Astrocyte (in vitro differentiated cells and primary cell): ENCODE measurements at regions not wholly inside any gene's neighbourhood (a gene's known extent, or its start where the extent isn't known, plus 50 kb on each side); places are given as distances from the start of the nearest gene placed in this dataset.

Experiments
- DNase-seq: peaks from one replicate; pipeline ENCODE4 v3.0.0-alpha.2; 2010; ENCODE audit warnings: low read depth
- FAIRE-seq: peaks from 2 replicates; lab custom pipeline; 2011; peaks lifted over from hg19 to GRCh38; lab: Jason Lieb, UNC
- H2AFZ ChIP-seq: 2 replicates; pipeline ENCODE4 v1.6.0; 2012; ENCODE audit warnings: low read depth, low read length, inconsistent platforms
- H3K27ac ChIP-seq: 2 replicates; pipeline ENCODE4 v1.5.1; 2011; ENCODE audit warnings: low read depth, low read length, inconsistent platforms
- H3K27me3 ChIP-seq: 2 replicates; pipeline ENCODE4 v1.6.0; 2011; ENCODE audit warnings: low read length, inconsistent platforms; ENCODE audit not compliant: insufficient read depth
- H3K36me3 ChIP-seq: 2 replicates; pipeline ENCODE4 v1.5.1; 2011; ENCODE audit warnings: low read length, inconsistent platforms; ENCODE audit not compliant: insufficient read depth
- H3K4me1 ChIP-seq: 2 replicates; pipeline ENCODE4 v1.5.1; 2011; ENCODE audit warnings: low read length, inconsistent platforms; ENCODE audit not compliant: insufficient read depth
- H3K4me2 ChIP-seq: 2 replicates; pipeline ENCODE4 v1.6.0; 2012; ENCODE audit warnings: low read length, inconsistent platforms
- H3K4me3 ChIP-seq: 2 replicates; pipeline ENCODE4 v1.5.1; 2011; ENCODE audit warnings: low read depth, mild to moderate bottlenecking, low read length, inconsistent platforms; ENCODE audit not compliant: insufficient read depth
- H3K79me2 ChIP-seq: 2 replicates; pipeline ENCODE4 v1.6.0; 2012; ENCODE audit warnings: mild to moderate bottlenecking, low read length, inconsistent platforms; ENCODE audit not compliant: insufficient read depth
- H3K9ac ChIP-seq: 2 replicates; pipeline ENCODE4 v1.6.0; 2012; ENCODE audit warnings: mild to moderate bottlenecking, low read length, inconsistent platforms
- H3K9me3 ChIP-seq: 2 replicates; pipeline ENCODE4 v1.5.1; 2012; ENCODE audit warnings: low read depth, mild to moderate bottlenecking, low read length, inconsistent platforms; ENCODE audit not compliant: insufficient read depth
- H4K20me1 ChIP-seq: 2 replicates; pipeline ENCODE4 v1.6.0; 2012; ENCODE audit warnings: low read length, inconsistent platforms; ENCODE audit not compliant: insufficient read depth
- H3K27ac Mint-ChIP-seq: one replicate; pipeline ENCODE4 v1.8.0; 2021; ENCODE audit warnings: mild to moderate bottlenecking, mixed read lengths; ENCODE audit not compliant: unreplicated experiment
- H3K27me3 Mint-ChIP-seq: one replicate; pipeline ENCODE4 v1.8.0; 2021; ENCODE audit warnings: low read depth, mixed read lengths; ENCODE audit not compliant: unreplicated experiment
- H3K36me3 Mint-ChIP-seq: one replicate; pipeline ENCODE4 v1.8.0; 2021; ENCODE audit warnings: low read depth, mixed read lengths; ENCODE audit not compliant: unreplicated experiment
- H3K4me1 Mint-ChIP-seq: one replicate; pipeline ENCODE4 v1.8.0; 2021; ENCODE audit warnings: low read depth, mixed read lengths; ENCODE audit not compliant: unreplicated experiment
- H3K4me3 Mint-ChIP-seq: one replicate; pipeline ENCODE4 v1.8.0; 2021; ENCODE audit warnings: mild to moderate bottlenecking, moderate library complexity, mixed read lengths; ENCODE audit not compliant: unreplicated experiment
- H3K9me3 Mint-ChIP-seq: one replicate; pipeline ENCODE4 v1.8.0; 2021; ENCODE audit warnings: mild to moderate bottlenecking, mixed read lengths; ENCODE audit not compliant: unreplicated experiment
- CTCF ChIP-seq: IDR thresholded peaks from 2 replicates; pipeline ENCODE4 v1.5.1; 2011; ENCODE audit warnings: low read depth, mild to moderate bottlenecking, inconsistent platforms, low read length, moderate library complexity; ENCODE audit not compliant: insufficient read depth
- EZH2 ChIP-seq: IDR thresholded peaks from 2 replicates; pipeline ENCODE4 v1.6.1; 2012; ENCODE audit warnings: mild to moderate bottlenecking, low read length, inconsistent platforms; ENCODE audit not compliant: insufficient read depth

GRCh38 chr10:63760708-63761047, 239.5 kb downstream of the REEP3 start:
- no peaks in the 10 kb centered on the region for H4K20me1 ChIP-seq
- DNase-seq (no peak), FAIRE-seq (no peak)
- H3K4me1 Mint-ChIP-seq = peaks cover 22% of the 10 kb centered on the region
- no peak overlapping the region for H2AFZ ChIP-seq
- H3K36me3 Mint-ChIP-seq = no peaks in the 10 kb centered on the region
- H3K4me2 ChIP-seq = no peak overlapping the region
- peaks cover 7% of the 10 kb centered on the region for H3K9me3 Mint-ChIP-seq
- no peaks in the 10 kb centered on the region for H3K79me2 ChIP-seq
- H3K27me3 Mint-ChIP-seq = no peaks in the 10 kb centered on the region
- no peaks in the 10 kb centered on the region for H3K36me3 ChIP-seq
- no peaks in the 10 kb centered on the region for H3K4me1 ChIP-seq
- no peak overlapping the region for H3K9ac ChIP-seq
- H3K4me3 ChIP-seq = no peak overlapping the region
- no peak overlapping the region for H3K4me3 Mint-ChIP-seq
- no peaks in the 10 kb centered on the region for H3K9me3 ChIP-seq
- peaks cover 3% of the 10 kb centered on the region for H3K27me3 ChIP-seq
- H3K27ac ChIP-seq = no peak overlapping the region
- TF ChIP-seq CTCF (no peak), EZH2 (no peak)
- no peak overlapping the region for H3K27ac Mint-ChIP-seq

DNA sequence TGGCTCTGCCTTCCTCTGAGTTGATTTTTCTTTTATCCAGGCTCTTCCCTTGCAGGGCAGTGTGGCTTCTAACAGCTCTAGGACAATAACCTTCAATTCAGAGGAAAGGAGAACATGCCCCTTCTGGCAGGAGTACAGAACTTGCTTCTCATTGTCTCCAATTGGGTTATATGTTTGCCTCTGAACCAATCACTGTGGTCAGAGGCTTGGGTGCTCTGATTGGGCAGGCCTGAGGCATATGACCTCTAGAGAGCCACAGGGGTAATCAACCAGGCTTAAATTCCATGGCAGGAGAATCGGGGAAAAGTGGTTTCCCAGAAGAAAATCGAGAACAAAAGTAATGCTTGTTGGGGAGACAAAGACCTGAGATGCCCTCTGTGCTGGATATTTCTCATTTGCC, 240.0 kb downstream of the REEP3 start:
- H3K27ac Mint-ChIP-seq = no peak overlapping the region
- H3K27me3 Mint-ChIP-seq = no peaks in the 10 kb centered on the region
- FAIRE-seq = no peak
- no peak overlapping the region for H3K4me3 Mint-ChIP-seq
- Histone ChIP-seq H3K9me3 (no peaks in the 10 kb centered on the region), H3K79me2 (no peaks in the 10 kb centered on the region), H3K27me3 (peaks cover 3% of the 10 kb centered on the region), H3K4me1 (no peaks in the 10 kb centered on the region), H4K20me1 (no peaks in the 10 kb centered on the region), H3K36me3 (no peaks in the 10 kb centered on the region), H3K27ac (no peak overlapping the region), H3K4me3 (no peak overlapping the region), H2AFZ (no peak overlapping the region), H3K4me2 (no peak overlapping the region), H3K9ac (no peak overlapping the region)
- no peak for TF ChIP-seq CTCF
- TF ChIP-seq EZH2 = no peak
- no peaks in the 10 kb centered on the region for H3K36me3 Mint-ChIP-seq
- peaks cover 27% of the 10 kb centered on the region for H3K4me1 Mint-ChIP-seq
- DNase-seq = no peak
- peaks cover 7% of the 10 kb centered on the region for H3K9me3 Mint-ChIP-seq

DNA sequence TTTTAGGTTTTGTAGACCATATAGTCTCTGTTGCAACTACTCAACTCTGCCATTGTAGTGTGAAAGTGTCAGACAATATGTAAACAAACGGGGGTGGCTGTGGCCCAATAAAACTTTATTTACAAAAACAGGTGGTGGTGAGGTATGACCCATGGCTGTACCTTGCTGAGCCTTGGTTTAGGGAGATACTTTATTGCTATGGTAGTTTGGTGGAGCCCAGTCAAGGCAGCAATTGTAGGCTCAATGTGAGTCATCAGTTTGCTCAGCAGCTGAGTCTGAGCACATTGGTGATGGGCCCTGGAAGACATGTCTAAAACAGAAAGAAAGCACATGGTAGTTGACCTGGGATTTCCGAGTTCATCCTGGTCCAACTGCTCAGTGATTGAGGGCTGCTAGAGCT, 242.5 kb downstream of the REEP3 start:
- DNase-seq = no peak
- H3K4me1 ChIP-seq = peaks cover 13% of the 10 kb centered on the region
- no peak overlapping the region for H3K9ac ChIP-seq
- H3K9me3 ChIP-seq = no peaks in the 10 kb centered on the region
- Mint-ChIP-seq H3K4me1 (peaks cover 42% of the 10 kb centered on the region), H3K36me3 (no peaks in the 10 kb centered on the region), H3K27ac (no peak overlapping the region), H3K9me3 (peaks cover 7% of the 10 kb centered on the region), H3K4me3 (no peak overlapping the region), H3K27me3 (no peaks in the 10 kb centered on the region)
- FAIRE-seq = no peak
- no peak overlapping the region for H3K4me3 ChIP-seq
- no peak overlapping the region for H3K4me2 ChIP-seq
- H4K20me1 ChIP-seq = no peaks in the 10 kb centered on the region
- peaks cover 3% of the 10 kb centered on the region for H3K27me3 ChIP-seq
- no peaks in the 10 kb centered on the region for H3K79me2 ChIP-seq
- H2AFZ ChIP-seq = no peak overlapping the region
- no peak overlapping the region for H3K27ac ChIP-seq
- no peaks in the 10 kb centered on the region for H3K36me3 ChIP-seq
- TF ChIP-seq CTCF = no peak
- no peak for TF ChIP-seq EZH2
